ENCODE measurements at regions not wholly inside any gene's neighbourhood (a gene's known extent, or its start where the extent isn't known, plus 50 kb on each side); places are given as distances from the start of the nearest gene placed in this dataset.

DNA sequence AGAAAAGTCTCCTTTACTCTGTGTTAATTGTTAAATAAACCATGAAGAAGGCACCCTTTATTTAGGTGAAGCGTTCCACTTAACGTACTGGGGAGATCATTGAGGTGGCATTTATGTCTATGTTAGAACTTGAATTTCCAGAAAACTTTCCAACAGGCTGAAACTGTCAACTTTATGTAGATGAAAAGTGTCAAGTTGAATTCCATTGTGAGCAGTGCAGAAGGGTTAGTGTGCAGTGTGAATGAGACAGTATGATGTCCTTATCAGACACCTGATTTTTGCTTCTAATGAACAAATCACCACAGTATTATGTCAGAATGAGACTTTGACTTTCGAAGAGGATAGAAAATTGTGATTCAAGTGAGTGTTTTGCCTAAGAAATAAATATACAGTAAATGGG, 761.6 kb upstream of the SEMA6A start:
- no peak for DNase-seq
- H2AFZ ChIP-seq (ENCODE audit: low read length) = no peak overlapping the region
- no peaks in the 10 kb centered on the region for H3F3A ChIP-seq (ENCODE audit: insufficient read depth, low read length)
- H3K27ac ChIP-seq (ENCODE audit: low read length) = no peak overlapping the region
- H3K79me2 ChIP-seq (ENCODE audit: low read length) = no peaks in the 10 kb centered on the region
- H4K20me1 ChIP-seq (ENCODE audit: insufficient read depth, low read length) = no peaks in the 10 kb centered on the region
- no peak overlapping the region for H3K4me2 ChIP-seq (ENCODE audit: low read depth, low read length)
- no peaks in the 10 kb centered on the region for H3K27me3 ChIP-seq (replicated peaks; ENCODE audit: insufficient read depth, low read length)
- no peak overlapping the region for H3K4me3 ChIP-seq (ENCODE audit: low read length)
- TF ChIP-seq EZH2 (optimal IDR thresholded peaks at IDR 0.05; ENCODE audit: low read depth, low read length) (no peak), CTCF (IDR thresholded peaks at IDR 0.05; ENCODE audit: low read length) (no peak), EZH2phosphoT487 (IDR thresholded peaks at IDR 0.05; ENCODE audit: low read length) (no peak)
- H3K4me1 ChIP-seq (ENCODE audit: low read length) = no peaks in the 10 kb centered on the region
- H3K9me2 ChIP-seq (replicated peaks; ENCODE audit: insufficient read depth, low read length) = no peaks in the 10 kb centered on the region
- H3K9ac ChIP-seq (ENCODE audit: low read length) = no peak overlapping the region
- no peaks in the 10 kb centered on the region for H3K36me3 ChIP-seq (replicated peaks; ENCODE audit: insufficient read depth, low read length)
- no peaks in the 10 kb centered on the region for H3K9me3 ChIP-seq (replicated peaks; ENCODE audit: insufficient read depth, low read length)

DNA sequence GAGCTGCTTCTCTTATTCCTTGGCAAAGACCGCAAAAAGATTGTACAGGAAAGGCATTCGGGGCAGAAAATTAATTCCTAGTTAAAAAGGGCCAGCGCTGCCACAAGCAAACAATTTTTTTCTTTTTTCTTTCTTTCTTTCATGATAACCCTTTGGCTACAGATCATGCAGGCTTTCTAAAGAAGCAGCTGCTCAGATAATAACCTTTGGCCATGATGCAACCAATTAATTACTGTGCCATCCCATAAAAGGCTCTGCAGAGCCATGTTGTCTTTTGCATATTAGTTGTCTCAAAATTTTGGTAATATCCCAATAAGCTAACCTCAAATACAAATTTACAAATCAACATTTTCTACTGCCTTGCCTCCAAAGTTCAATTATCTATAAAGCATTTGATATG, 758.4 kb upstream of the SEMA6A start:
- H3K9me2 ChIP-seq (replicated peaks; ENCODE audit: insufficient read depth, low read length) = no peaks in the 10 kb centered on the region
- H3K4me2 ChIP-seq (ENCODE audit: low read depth, low read length) = no peak overlapping the region
- H2AFZ ChIP-seq (ENCODE audit: low read length) = no peak overlapping the region
- no peaks in the 10 kb centered on the region for H3F3A ChIP-seq (ENCODE audit: insufficient read depth, low read length)
- no peaks in the 10 kb centered on the region for H3K36me3 ChIP-seq (replicated peaks; ENCODE audit: insufficient read depth, low read length)
- no peaks in the 10 kb centered on the region for H3K27me3 ChIP-seq (replicated peaks; ENCODE audit: insufficient read depth, low read length)
- DNase-seq = no peak
- no peaks in the 10 kb centered on the region for H3K4me1 ChIP-seq (ENCODE audit: low read length)
- no peaks in the 10 kb centered on the region for H3K9me3 ChIP-seq (replicated peaks; ENCODE audit: insufficient read depth, low read length)
- no peak overlapping the region for H3K27ac ChIP-seq (ENCODE audit: low read length)
- no peaks in the 10 kb centered on the region for H4K20me1 ChIP-seq (ENCODE audit: insufficient read depth, low read length)
- H3K4me3 ChIP-seq (ENCODE audit: low read length) = no peak overlapping the region
- TF ChIP-seq EZH2phosphoT487 (IDR thresholded peaks at IDR 0.05; ENCODE audit: low read length) (no peak), CTCF (IDR thresholded peaks at IDR 0.05; ENCODE audit: low read length) (no peak), EZH2 (optimal IDR thresholded peaks at IDR 0.05; ENCODE audit: low read depth, low read length) (no peak)
- no peak overlapping the region for H3K9ac ChIP-seq (ENCODE audit: low read length)
- no peaks in the 10 kb centered on the region for H3K79me2 ChIP-seq (ENCODE audit: low read length)

DNA sequence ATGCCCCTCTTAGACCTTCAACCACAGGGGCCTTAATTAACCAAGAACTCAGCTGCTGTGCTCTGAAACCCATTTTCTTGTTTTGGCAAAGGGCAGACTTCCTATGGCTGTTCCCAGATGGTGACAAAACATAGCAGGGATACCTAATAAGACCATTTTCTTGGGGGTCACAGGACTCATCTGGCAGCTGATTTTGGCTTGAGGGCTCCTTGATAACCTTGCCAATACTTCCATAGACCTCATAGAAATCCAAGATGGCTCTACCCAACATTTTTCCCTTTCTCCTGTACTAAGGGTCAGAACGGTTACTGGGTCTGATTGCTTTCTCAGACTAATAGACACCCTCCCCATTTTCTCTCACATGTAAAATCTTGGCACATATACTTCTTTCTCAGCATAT, 757.7 kb upstream of the SEMA6A start:
- Histone ChIP-seq H3K9ac (ENCODE audit: low read length) (no peak overlapping the region), H4K20me1 (ENCODE audit: insufficient read depth, low read length) (no peaks in the 10 kb centered on the region), H2AFZ (ENCODE audit: low read length) (no peak overlapping the region), H3K9me3 (replicated peaks; ENCODE audit: insufficient read depth, low read length) (no peaks in the 10 kb centered on the region), H3K27me3 (replicated peaks; ENCODE audit: insufficient read depth, low read length) (no peaks in the 10 kb centered on the region), H3K79me2 (ENCODE audit: low read length) (no peaks in the 10 kb centered on the region), H3K4me2 (ENCODE audit: low read depth, low read length) (no peak overlapping the region), H3K36me3 (replicated peaks; ENCODE audit: insufficient read depth, low read length) (no peaks in the 10 kb centered on the region), H3K27ac (ENCODE audit: low read length) (no peak overlapping the region), H3K4me3 (ENCODE audit: low read length) (no peak overlapping the region), H3K9me2 (replicated peaks; ENCODE audit: insufficient read depth, low read length) (no peaks in the 10 kb centered on the region), H3F3A (ENCODE audit: insufficient read depth, low read length) (no peaks in the 10 kb centered on the region), H3K4me1 (ENCODE audit: low read length) (no peaks in the 10 kb centered on the region)
- no peak for DNase-seq
- TF ChIP-seq EZH2phosphoT487 (IDR thresholded peaks at IDR 0.05; ENCODE audit: low read length) = no peak
- no peak for TF ChIP-seq CTCF (IDR thresholded peaks at IDR 0.05; ENCODE audit: low read length)
- TF ChIP-seq EZH2 (optimal IDR thresholded peaks at IDR 0.05; ENCODE audit: low read depth, low read length) = no peak
